GM23338 (cell line): ENCODE measurements at regions not wholly inside any gene's neighbourhood (a gene's known extent, or its start where the extent isn't known, plus 50 kb on each side); places are given as distances from the start of the nearest gene placed in this dataset.

Experiments used
- CREB1 ChIP-seq: fragments of 250-450 bp; sonication (Bioruptor Pico); IDR thresholded peaks from 2 replicates; pipeline ENCODE4 v1.5.0; 2020; ENCODE audit warnings: low read depth, mild to moderate bottlenecking, moderate library complexity
- CTCF ChIP-seq, 2 experiments: fragments of 200-600 bp in 1 of 2; sonication (generic) in 1 of 2; conservative IDR thresholded peaks; 2 replicates each; pipeline versions ENCODE4 v1.5.1 to v1.6.1; 2016 to 2017; ENCODE audit warnings: antibody characterized with exemption in 2 of 2, low read depth in 2 of 2, mild to moderate bottlenecking in 2 of 2, moderate library complexity in 1 of 2
- ETS1 ChIP-seq: IDR thresholded peaks from 2 replicates; pipeline ENCODE4 v1.6.1; 2016; ENCODE audit warnings: antibody characterized with exemption
- EZH2 ChIP-seq: fragments of 200-600 bp; sonication (generic); IDR thresholded peaks from one replicate; pipeline ENCODE4 v1.8.0; 2017; ENCODE audit warnings: antibody characterized with exemption, mild to moderate bottlenecking, low read depth; ENCODE audit not compliant: unreplicated experiment
- EZH2phosphoT487 ChIP-seq: fragments of 200-600 bp; sonication (generic); IDR thresholded peaks from one replicate; pipeline ENCODE4 v1.8.1; 2018; ENCODE audit warnings: antibody characterized with exemption; ENCODE audit not compliant: unreplicated experiment
- JUNB ChIP-seq: IDR thresholded peaks from one replicate; pipeline ENCODE4 v1.6.1; 2016; ENCODE audit warnings: antibody characterized with exemption; ENCODE audit not compliant: unreplicated experiment
- NANOG ChIP-seq: IDR thresholded peaks from 2 replicates; pipeline ENCODE4 v1.6.1; 2016; ENCODE audit warnings: antibody characterized with exemption, borderline replicate concordance
- POLR2AphosphoS5 ChIP-seq: IDR thresholded peaks from 2 replicates; pipeline ENCODE4 v1.6.1; 2016; ENCODE audit warnings: antibody characterized with exemption, low read depth
- REST ChIP-seq: IDR thresholded peaks from one replicate; pipeline ENCODE4 v1.6.1; 2018; ENCODE audit warnings: antibody characterized with exemption; ENCODE audit not compliant: unreplicated experiment
- STAT1 ChIP-seq: IDR thresholded peaks from one replicate; pipeline ENCODE4 v1.6.1; 2016; ENCODE audit warnings: antibody characterized with exemption; ENCODE audit not compliant: unreplicated experiment
- ZNF114 ChIP-seq: fragments of 250-450 bp; sonication (Bioruptor Pico); IDR thresholded peaks from 2 replicates; pipeline ENCODE4 v1.5.0; 2020; ENCODE audit warnings: mild to moderate bottlenecking, moderate library complexity
- ZNF331 ChIP-seq: fragments of 250-450 bp; sonication (Bioruptor Pico); IDR thresholded peaks from 2 replicates; pipeline ENCODE4 v1.5.0; 2020; ENCODE audit warnings: low read depth, mild to moderate bottlenecking, moderate library complexity
- ZNF462 ChIP-seq: fragments of 250-450 bp; sonication (Bioruptor Pico); IDR thresholded peaks from 2 replicates; pipeline ENCODE4 v1.5.0; 2020; ENCODE audit warnings: mild to moderate bottlenecking, moderate library complexity

DNA sequence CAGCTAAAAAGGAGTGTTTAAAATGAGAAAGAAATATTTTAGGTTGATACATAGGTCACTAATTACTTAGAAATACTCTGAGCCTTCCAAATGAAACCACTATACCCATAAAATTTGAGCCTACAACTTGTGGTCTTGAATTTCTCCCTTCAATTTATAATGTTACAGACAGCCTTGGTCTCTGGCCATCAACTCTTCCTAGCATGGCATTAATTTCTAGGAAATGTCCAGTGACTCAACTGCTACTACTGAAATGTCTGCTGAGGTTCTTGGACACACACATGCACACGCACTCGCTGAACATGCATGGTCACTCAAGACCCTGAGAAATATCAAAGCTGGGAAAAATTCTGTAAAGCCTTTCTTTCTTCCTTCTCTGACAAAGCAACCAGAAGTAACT lies 61.1 kb upstream of the SAMSN1 start:
- TF ChIP-seq CTCF (conservative IDR thresholded peaks at IDR 0.05; ENCODE audit: low read depth in 2 of 2) (no peak), REST (no peak), JUNB (no peak), CREB1 (CRISPR knock-in tag) (no peak), EZH2 (no peak), EZH2phosphoT487 (no peak), ETS1 (no peak), ZNF114 (CRISPR knock-in tag) (no peak), POLR2AphosphoS5 (no peak), NANOG (no peak), STAT1 (no peak), ZNF462 (CRISPR knock-in tag) (no peak), ZNF331 (no peak)
